ENCODE measurements at regions not wholly inside any gene's neighbourhood (a gene's known extent, or its start where the extent isn't known, plus 50 kb on each side); places are given as distances from the start of the nearest gene placed in this dataset.

- no peak for DNase-seq
Observed at GRCh38 chr2:128537646-128538045, 219.0 kb upstream of the HS6ST1 start.

DNA sequence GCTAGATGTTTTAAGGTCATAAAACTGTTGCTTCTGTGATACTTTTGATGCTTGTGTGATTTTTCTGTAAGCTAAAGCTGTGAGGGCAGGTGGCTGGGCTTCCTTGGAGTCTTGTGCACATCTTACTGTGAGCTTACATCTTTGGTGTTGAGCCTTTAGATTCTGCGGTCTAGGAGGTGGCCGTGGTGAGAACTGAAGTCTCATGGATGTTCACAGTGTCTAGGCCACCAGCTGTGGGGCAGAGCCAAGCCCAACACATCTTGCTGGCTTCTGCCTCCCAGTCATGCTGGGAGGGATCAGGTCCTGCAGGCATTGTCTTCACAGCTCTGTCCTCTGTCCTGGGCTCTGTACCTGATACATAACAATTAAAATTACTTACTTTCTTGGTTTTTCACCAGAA, 219.7 kb upstream of the HS6ST1 start:
- DNase-seq = no peak

DNA sequence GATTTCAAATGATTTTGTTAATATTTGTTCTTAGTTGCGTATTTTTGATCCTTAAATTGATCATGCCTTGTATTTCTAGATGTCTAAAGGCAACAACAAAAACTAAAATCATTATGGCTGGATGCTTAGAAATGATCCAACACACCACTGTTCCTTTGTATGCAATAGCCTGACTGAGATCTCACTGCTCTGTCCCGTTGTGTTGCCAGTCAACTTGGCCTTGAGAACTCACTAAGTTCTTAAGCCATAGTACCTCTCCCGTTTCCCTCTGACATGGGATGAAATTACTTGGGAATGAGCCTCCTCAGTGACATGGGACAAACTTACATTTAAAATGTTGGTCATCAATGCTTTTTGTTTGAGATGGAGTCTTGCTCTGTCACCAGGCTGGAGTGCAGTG, 222.0 kb upstream of the HS6ST1 start:
- DNase-seq = no peak

- no peak for DNase-seq
Observed at GRCh38 chr2:128541448-128541847, 222.8 kb upstream of the HS6ST1 start.

- DNase-seq = no peak
Observed at GRCh38 chr2:128543036-128543435, 224.4 kb upstream of the HS6ST1 start.

DNA sequence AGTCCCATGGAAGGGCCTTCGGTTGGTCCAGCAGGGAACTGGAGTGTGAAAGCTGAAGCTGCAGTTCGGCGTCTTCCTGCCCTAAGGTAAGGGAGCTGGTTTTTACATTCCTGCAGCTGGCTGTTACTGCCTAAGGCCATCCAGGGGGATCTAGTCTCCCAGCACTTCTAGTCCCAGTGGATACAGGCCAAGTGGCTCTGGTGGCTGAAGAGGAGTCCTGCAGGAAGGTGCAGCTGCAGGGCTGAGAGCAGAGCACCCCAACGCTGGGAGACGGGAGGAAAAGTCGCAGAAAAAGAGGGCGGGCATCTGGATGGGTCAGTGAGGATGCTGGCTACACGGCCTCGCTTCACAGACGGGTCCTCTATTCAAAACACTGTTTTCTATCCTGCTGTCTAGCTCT, 225.0 kb upstream of the HS6ST1 start:
- DNase-seq = no peak

DNA sequence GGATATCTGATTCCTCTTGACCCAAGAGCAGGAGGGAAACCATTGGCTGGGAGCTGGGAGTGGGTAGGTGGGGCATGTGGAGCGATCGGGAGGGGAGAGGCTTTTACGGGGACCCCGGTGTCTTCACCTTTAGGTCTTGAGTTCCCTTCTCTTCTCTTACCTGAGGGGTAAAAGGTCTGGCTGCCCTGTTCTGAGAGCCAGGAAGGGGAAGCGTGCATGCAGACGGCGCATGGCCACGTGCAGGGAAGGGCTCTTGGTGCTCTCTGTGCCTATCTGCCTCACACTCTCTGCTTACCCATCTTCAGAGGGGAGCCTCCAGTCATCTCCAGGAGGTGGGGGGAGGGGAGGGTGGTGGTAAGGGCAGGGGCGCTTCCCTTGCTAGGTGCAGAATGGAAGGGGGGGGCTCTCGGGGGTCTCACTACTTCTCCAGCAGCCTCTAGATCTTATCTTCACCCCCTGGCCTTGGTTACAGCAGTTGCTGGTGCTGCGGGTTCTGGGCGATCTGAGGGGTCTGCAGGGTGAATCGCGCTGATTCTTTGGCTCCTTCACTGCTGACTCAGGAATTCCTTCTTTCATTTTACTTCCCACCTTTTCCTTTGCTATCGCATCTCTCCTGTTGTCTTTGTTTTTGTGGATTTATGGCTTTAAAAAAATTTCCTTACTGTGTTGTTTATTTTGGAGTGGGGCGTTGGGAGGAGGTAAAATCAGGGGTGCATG, 225.8 kb upstream of the HS6ST1 start:
- no peak for DNase-seq

DNA sequence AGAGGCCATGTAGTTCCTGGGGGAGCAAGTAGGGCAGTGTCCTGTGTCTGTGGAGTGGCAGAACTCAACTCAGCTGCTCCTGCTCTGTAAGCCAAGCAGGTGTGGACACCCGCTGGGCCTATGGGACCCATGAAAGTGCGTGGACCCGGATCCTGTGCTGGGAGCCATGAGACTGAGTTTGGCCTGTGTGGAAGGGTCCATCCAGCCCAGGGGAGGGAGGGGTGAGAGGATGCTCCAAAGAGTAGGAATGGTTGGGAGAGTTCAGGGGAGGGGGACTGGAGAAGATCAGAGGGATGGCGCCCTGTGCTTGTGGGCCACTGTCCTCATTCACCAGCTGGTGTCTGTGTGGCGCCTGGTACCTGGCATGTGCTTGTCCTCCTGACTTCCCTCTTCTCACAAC, 226.4 kb upstream of the HS6ST1 start:
- DNase-seq = no peak

DNA sequence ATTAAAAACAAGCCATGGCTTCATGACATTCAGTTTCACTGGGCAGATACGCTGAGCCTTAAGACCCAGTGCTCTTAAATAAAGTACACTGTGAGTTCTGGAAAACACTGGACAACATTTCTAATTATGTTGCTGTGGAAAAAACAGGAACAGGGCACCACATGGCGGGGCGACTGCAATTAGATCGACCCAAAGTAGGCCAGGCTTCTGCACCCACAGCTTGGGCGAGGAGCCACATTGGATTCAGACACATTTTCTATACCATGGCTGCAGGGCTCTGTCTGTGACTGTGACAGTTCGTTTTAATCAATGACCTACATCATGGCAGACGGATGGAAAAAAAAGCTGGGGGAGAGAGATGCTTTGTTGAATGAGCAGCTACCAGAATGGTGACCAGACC, 227.2 kb upstream of the HS6ST1 start:
- no peak for DNase-seq

DNA sequence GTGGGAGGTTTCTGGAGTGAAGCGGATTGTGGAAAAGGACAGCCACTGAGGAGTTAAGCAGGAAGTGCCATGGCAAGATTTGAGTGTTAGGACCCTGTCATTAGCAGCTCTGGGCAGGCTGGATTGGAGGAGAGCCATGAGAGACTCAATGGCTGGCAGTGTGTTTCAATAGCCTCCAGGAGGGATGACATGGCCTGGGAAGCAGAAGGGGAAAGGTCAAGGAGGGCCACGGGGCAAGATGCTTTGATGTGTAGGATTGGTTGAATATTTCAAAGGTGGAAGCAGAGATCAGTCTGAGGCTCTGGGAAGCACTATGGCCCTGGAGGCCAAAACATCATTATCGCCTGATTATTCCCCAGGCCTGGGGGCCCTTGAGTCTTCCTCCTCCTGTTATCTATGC, 229.0 kb upstream of the HS6ST1 start:
- no peak for DNase-seq

GRCh38 chr2:128548461-128548891, 229.8 kb upstream of the HS6ST1 start:
- no peak for DNase-seq

DNA sequence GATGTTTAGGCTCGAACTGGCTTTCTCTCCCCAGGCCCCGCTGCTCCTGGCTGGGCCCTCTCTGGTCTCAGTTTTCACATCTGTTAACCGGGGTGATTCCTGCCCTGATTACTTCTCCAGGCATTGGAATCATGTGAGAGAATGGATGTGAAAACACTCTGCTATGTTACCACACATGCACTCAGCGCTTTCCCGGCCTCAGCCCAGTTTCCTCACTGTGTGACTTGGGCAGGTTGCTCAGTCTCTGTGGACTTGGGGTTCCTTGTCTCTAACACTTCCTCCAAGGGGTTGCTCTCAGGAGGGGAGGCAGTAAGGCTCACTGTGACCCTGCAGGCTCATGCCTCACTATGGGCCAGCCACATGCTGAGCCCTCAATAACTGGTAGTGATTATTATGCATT, 230.4 kb upstream of the HS6ST1 start:
- DNase-seq = no peak

GRCh38 chr2:128549646-128550260, 231.1 kb upstream of the HS6ST1 start:
- no peak for DNase-seq

DNA sequence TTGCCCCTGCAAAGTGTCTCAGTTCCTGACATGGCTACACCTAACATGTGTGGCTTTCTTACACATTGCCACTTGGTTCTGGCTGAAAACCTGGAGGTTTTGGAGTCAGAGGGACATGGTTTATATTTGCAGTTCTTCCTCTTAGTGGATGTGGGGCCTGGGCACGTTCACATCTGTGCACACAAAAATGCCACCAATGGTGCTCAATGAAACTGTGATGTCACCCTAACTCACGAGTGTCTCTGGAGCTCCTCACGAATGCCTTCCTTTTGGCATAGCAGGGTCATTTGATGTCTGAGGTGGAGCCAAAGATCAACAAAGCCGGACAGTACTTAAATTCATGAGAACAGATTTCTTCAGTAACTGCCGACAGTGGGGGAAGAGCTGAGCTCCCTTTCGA, 231.7 kb upstream of the HS6ST1 start:
- no peak for DNase-seq

GRCh38 chr2:128550801-128551416, 232.2 kb upstream of the HS6ST1 start:
- DNase-seq = no peak

DNA sequence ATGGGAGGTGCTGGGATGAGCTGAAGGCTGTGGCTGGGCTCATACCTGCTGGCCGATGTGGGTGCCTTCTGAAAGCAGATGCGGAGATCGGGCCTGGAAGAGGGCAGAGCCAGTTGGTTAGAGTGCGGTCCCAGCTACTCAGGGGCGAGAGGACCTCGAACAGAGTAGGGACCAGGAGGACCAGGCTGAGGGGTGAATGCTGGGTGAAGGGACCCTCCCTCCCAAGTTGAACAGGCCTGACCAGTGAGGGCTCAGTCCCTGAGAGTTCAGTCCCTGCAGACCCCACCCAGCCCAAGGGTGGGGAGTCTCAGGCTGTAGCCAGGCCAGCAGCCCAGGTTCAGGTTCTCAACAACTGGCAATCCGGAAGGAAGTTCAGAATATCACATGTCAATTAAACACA, 232.8 kb upstream of the HS6ST1 start:
- no peak for DNase-seq

GRCh38 chr2:128552141-128552805, 233.6 kb upstream of the HS6ST1 start:
- DNase-seq = no peak

GRCh38 chr2:128552806-128553551, 234.3 kb upstream of the HS6ST1 start:
- DNase-seq = no peak

DNA sequence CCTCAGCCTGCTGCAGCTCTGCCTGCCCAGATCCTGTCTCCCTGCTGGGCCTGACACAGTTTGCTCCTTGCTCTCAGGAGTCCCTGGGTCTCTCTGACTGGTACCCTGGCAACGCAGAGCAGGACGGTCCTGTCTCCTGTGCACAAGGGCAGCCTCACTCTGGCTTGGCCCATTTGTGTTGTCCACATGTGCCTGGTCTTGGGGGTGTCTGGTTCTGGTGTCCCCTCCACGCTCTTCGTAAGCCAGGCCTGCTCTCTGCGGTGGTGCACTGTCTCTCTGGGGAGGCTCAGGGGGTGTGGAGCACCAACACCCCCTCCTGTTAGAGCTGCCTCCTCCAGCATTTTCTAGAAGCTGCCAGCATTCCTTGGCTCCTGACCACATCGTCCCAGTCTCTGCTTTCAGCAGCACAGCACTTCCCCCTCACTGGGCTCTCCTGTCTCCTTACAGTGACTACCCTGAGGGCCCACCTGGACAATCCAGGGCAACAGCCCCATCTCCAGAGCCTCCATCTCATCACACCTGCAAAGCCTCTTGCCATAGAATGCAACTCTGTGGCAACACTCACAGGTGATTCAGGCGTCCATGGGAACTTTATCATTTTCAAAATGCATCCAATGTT, 235.6 kb upstream of the HS6ST1 start:
- no peak for DNase-seq

DNA sequence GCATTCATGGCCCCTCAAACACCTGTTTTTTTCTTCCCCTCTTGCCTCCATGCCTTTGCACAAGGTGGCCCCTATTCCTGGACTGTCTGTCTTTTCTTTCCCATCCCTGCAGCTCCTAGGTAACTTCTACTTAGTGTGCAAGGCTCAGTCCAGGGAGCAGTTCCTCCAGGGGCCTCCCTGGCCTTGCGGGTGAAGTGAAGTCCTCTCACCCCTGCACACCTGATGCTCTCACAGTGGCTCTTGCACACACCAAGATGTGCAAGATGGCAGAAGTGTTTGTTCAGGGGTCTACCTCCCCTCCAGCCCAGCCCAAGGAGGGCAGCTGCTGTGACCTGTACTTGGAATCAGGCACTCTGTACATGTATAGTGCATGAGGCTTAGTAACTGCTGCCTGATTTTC, 236.8 kb upstream of the HS6ST1 start:
- DNase-seq = no peak

DNA sequence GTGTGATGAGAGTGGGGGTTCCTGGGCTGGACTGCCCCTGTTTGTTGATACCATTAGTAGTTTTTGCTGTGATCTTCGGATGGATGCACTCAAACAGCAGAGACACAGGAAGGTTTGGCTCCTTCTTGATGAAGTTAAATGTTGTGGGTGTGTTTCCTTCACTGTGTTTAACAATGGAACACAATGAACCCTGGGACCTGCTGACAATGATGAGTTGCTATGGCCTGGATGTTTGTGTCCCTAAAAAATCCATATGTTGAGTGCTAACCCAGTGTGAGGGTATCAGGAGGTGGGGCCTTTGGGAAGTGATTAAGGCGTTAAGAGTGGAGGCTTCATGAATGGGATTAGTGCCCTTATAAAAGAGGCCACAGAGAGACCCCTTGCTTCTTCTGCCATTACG, 237.4 kb upstream of the HS6ST1 start:
- DNase-seq = no peak

DNA sequence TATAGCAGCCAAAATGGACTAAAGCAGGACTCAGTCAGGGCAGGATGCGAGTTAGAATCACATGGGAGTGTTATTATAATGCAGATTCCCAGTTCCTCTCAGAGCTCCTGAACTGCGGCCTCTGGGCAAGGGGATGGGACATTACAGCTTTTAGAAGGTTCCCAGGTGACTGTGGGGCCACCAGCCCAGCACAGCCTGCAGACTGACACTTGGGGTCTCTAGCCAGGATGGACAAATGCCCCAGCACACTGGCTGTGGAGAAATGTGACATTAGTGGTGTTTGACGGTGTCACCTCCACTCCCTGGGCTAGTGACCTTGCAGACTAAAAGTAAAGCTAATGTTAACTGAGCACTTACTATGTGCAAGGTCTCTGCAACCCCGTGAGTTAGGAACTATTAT, 238.0 kb upstream of the HS6ST1 start:
- no peak for DNase-seq

DNA sequence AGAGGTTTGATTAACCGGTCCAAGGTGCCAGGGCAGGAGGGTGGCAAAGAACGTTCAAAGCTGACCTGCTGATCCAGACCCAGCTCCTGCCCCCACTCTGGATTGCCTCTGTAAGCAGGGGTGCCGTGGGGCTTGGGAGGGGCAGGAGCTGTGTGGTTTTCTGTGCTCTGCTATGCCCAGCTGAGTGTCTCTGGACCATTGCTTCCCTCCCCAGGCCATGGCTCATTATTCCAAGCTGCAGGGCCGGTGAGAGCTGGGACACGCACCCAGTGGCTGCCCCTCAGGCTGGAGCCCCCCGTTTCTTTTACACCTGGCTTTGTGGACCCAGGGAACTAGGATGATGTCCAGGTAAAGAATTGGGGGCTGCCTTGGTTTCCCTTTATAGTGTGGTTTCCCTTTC, 238.4 kb upstream of the HS6ST1 start:
- DNase-seq = no peak

All from DMS79 (cell line).